Head of caudate nucleus (tissue), 42 donors: ENCODE measurements at regions not wholly inside any gene's neighbourhood (a gene's known extent, or its start where the extent isn't known, plus 50 kb on each side); places are given as distances from the start of the nearest gene placed in this dataset.
A peak's percentile ranks its signal among the peaks of the same experiment; 100 is the strongest.
"Not testable (repeated sequence)": the region's sequence is repeated elsewhere in the genome, so short reads cannot be mapped to it uniquely, and the experiment has no call there.

Experiments used
- DNase-seq, 42 donors: peaks; one replicate each; pipeline versions ENCODE4 v3.0.0 to v3.0.0-alpha.2; 2020 to 2021; ENCODE audit warnings: mixed read lengths in 7 of 42
- intact Hi-C: fragments of 100-400 bp; cut with DNase I; formaldehyde crosslinking; loops from one replicate; pipeline ENCODE4 v1.15.0; 2022

DNA sequence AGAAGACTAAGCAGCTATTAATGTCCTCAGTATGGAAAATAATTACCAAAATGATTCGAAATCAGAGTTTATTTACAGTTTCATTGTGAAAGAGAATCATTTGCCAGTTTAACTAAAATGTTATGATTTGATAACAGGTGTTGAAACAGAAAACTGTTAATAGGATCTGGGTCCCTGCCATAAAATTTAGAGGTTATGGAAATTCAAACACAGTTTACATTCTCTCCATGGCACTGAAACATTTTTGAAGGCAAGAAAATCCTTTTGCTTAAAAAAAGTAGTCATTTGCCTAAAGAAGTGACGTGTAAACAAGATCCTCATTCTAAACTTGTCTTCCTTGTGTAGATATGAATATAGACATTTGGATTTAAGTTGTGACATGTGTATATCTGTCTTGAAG, 743.8 kb downstream of the SLC4A3 start:
- intact Hi-C loops, result no loop called here

DNA sequence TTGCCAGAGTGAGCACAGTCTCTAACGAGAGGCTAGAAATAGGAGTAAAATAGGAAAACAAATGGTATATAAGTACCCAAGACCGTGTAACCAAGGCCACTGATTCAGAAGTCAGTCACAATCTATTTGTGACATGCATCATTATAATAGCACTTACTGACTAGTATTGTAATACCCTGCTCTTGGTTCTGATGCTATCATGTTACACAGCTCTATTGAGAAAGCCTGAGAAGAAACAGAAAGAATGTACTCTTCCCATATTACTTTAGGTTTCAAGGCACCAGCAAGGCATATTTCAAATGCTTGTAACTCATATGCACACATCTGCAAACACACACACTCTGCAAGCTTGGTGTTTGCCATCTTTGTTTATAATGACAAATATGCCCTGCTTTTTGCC, 746.4 kb downstream of the SLC4A3 start:
- no peak for DNase-seq

More for the DNA sequence above, 743.8 kb downstream of the SLC4A3 start:
- DNase-seq, result no peak

GRCh38 chr2:220374282-220374681, 746.9 kb downstream of the SLC4A3 start:
- intact Hi-C loops, result no loop called here
- no peak for DNase-seq

More for the DNA sequence above, 746.4 kb downstream of the SLC4A3 start:
- intact Hi-C loops, result no loop called here

- intact Hi-C loops, result no loop called here
- no peak for DNase-seq
These were observed 750.2 kb downstream of the SLC4A3 start for GRCh38 chr2:220377482-220378155.

GRCh38 chr2:220387758-220388157, 760.3 kb downstream of the SLC4A3 start:
- intact Hi-C loops, DNase-seq: not testable (repeated sequence)

GRCh38 chr2:220393711-220394110, 766.3 kb downstream of the SLC4A3 start:
- intact Hi-C loops, result no loop called here
- DNase-seq, result no peak

- DNase-seq, result no peak
- intact Hi-C loops, result no loop called here
These were observed 767.0 kb downstream of the SLC4A3 start for GRCh38 chr2:220394433-220394832.

- intact Hi-C loops, result no loop called here
These were observed 768.9 kb downstream of the SLC4A3 start for GRCh38 chr2:220396287-220396686.

DNA sequence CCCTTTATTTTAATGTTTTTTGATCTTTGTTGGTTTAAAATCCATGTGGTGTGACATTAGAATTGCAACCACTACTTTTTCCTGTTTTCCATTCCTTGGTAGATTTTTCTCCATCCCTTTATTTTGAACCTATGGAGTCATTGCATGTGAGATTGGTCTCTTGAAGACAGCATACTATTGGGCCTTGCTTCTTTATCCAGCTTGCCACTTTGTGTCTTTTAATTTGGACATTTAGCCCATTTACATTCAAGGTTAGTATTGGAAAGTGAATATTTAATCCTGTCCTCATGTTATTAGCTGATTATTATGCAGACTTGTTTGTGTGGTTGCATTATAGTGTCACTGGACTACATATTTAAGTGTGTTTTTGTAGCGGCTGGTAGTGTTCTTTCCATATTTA, 782.9 kb downstream of the SLC4A3 start:
- intact Hi-C loops, result no loop called here
- DNase-seq, result no peak

More at GRCh38 chr2:220396287-220396686, 768.9 kb downstream of the SLC4A3 start:
- DNase-seq, result no peak

DNA sequence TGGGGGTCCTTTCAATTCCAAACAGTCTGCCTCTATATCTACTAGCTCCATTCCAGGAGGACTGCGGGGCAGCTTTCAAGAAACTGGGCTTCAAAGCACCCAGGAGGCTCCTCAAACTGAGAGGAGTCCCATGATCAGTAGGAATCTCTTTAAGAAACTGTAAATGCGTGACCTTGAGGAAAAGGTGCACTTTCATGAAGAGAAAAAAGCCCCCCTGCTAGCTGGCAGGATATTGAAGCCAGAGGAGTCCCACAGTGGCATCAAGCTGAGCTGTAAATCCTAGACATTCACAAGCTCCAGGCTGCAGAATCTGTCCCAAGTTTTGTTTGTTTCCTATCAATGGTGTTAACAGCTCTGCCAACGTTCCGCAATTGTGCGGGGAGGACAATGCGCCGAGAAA, 790.1 kb downstream of the SLC4A3 start:
- intact Hi-C loops, result no loop called here
- peak in 1 of 42 donors; percentile 3 for DNase-seq

- no peak for DNase-seq
- intact Hi-C loops, result no loop called here
These were observed 792.2 kb downstream of the SLC4A3 start for GRCh38 chr2:220419647-220420046.

DNA sequence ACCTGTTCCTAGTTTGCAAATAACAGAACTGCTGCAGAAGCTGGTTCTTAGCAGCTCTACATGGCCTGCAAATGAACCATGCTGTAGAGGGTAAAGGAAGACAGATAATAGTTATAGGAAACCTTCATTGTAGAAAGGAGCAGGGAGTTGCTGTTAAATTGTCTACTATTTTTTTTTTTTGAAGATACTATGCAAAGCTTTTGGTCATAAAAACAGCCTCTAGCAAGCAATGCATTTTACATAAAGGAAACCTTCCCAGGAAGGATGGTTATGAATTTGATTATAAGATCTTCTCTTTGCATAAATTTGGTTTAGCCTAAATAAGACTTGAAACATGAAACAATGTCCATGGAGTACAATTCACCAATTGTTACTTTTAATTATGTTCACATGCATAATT, 793.4 kb downstream of the SLC4A3 start:
- DNase-seq, result no peak

GRCh38 chr2:220422676-220423075, 795.2 kb downstream of the SLC4A3 start:
- no peak for DNase-seq
- intact Hi-C loops, result no loop called here

More for the DNA sequence above, 793.4 kb downstream of the SLC4A3 start:
- intact Hi-C loops, result no loop called here

DNA sequence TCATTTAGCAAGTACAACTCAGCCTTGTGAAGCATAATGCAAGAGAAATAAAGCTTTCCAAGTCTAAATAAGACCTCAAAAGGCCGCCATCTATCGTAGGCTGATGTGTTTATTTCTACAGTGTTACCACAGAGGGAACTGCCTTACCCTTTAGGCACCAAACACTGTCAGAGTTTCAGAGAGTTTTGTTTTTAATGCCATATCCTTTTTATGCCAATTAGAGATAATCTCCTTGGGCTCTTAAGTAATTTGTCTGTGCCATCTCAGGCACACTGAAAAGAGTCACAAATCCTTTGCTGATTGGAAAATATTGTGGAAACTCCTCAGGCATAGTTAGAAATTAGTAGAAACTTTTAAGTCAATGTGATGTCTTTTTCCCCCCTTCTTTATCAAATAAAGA, 797.1 kb downstream of the SLC4A3 start:
- DNase-seq, result no peak
- intact Hi-C loops, result no loop called here

- intact Hi-C loops, result no loop called here
- no peak for DNase-seq
These were observed 805.2 kb downstream of the SLC4A3 start for GRCh38 chr2:220432645-220433044.

- no peak for DNase-seq
- intact Hi-C loops, result no loop called here
These were observed 805.7 kb downstream of the SLC4A3 start for GRCh38 chr2:220433131-220433530.

DNA sequence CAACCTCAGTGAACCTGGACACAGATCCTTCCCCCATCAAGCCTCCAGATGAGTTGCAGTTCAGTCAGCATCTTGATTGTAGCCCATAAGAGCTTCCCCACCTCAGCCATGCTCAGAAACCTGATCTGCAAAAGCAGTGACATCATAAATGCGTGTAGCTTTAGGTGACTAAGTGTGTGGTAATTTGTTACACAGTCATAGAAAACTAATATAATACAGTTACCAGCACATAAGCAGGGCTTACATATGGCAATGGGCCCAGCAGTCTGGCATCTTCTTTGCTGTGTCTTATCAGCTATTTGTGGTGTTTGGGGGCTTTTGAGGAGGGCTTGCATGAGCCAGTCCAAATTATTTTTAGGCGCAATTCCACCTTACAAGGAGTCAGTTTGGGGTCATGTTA, 807.0 kb downstream of the SLC4A3 start:
- no peak for DNase-seq

GRCh38 chr2:220437938-220438337, 810.5 kb downstream of the SLC4A3 start:
- intact Hi-C loops, result no loop called here
- DNase-seq, result no peak

More for the DNA sequence above, 807.0 kb downstream of the SLC4A3 start:
- intact Hi-C loops, result no loop called here

DNA sequence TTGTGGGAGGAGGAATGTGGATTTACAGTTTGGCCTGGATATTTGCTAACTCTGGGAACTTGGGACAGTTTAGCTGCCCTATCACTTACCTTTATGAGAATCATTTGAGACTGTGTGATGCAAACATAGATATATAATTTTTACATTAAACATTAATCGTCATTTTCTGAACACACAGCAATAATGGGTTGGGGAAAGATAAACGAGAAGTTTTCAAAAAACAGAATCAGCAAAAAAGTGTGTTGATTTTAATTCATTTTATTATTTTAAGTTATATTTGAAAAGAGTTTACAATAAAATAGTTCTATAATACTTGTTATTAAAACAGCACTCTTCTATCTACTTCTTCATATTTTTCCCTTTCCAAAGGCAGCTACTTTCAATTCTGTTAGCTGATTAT, 813.3 kb downstream of the SLC4A3 start:
- no peak for DNase-seq
- intact Hi-C loops, result no loop called here

- DNase-seq, result no peak
- intact Hi-C loops, result no loop called here
These were observed 814.0 kb downstream of the SLC4A3 start for GRCh38 chr2:220441404-220441803.

DNA sequence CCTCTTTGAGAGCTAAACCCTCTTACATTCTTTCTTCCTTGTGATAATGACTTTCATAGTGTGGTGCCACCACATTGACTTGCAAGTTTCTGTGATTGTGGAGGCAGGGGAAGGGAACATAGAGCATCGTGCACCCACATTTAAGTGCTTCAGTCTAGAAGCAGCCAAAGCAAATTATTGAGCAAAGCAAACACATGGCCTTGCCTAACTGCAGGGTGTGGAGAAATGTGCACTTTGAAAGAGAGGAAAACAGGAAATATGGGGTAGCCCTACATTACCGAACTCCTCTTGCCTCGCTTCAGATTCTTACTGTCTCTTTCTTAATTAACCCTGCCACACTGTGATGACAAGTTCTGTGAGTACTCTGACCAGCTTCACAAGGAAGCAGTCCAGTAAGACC, 814.6 kb downstream of the SLC4A3 start:
- intact Hi-C loops, result no loop called here
- no peak for DNase-seq
